Ishikawa (cell line): ENCODE measurements at regions not wholly inside any gene's neighbourhood (a gene's known extent, or its start where the extent isn't known, plus 50 kb on each side); places are given as distances from the start of the nearest gene placed in this dataset.

Experiments used
- CREB1 ChIP-seq: IDR thresholded peaks from 2 replicates; pipeline ENCODE4 v1.6.1; 2012; ENCODE audit warnings: low read depth
- EP300 ChIP-seq: IDR thresholded peaks from 2 replicates; pipeline ENCODE4 v1.6.1; 2012; ENCODE audit warnings: borderline replicate concordance
- MAX ChIP-seq: IDR thresholded peaks from 2 replicates; pipeline ENCODE4 v1.6.1; 2012

- TF ChIP-seq EP300 (no peak), MAX (no peak), CREB1 (no peak)
Observed at GRCh38 chrX:109839694-109840567, 106.9 kb upstream of the ACSL4 start.
